Omental fat pad (tissue), 3 donors: ENCODE measurements at regions not wholly inside any gene's neighbourhood (a gene's known extent, or its start where the extent isn't known, plus 50 kb on each side); places are given as distances from the start of the nearest gene placed in this dataset.

ENCODE experiments used
- ATAC-seq: fragments of 150-250 bp; one replicate; pipeline ENCODE4 v1.9.1; 2016; ENCODE audit warnings: mild to moderate bottlenecking, moderate library complexity; ENCODE audit not compliant: low FRiP score
- DNase-seq: peaks from one replicate; pipeline ENCODE4 v3.0.0-alpha.2; 2019; ENCODE audit warnings: low spot score
- CTCF ChIP-seq, 3 donors: fragments of 450-650 bp; IDR thresholded peaks; one replicate each; pipeline ENCODE4 v1.5.1; 2016 to 2017; ENCODE audit warnings: antibody characterized with exemption in 3 of 3, mild to moderate bottlenecking in 3 of 3, moderate library complexity in 2 of 3

- DNase-seq (no peak), ATAC-seq (no peak)
- no peak for TF ChIP-seq CTCF (IDR thresholded peaks at IDR 0.05)
These were observed 638.1 kb downstream of the EFNA5 start for GRCh38 chr5:107032629-107033028.

GRCh38 chr5:107028938-107029337, 641.8 kb downstream of the EFNA5 start:
- DNase-seq = no peak
- no peak for ATAC-seq
- no peak for TF ChIP-seq CTCF (IDR thresholded peaks at IDR 0.05)

- DNase-seq (no peak), ATAC-seq (no peak)
- TF ChIP-seq CTCF (IDR thresholded peaks at IDR 0.05) = no peak
These were observed 644.8 kb downstream of the EFNA5 start for GRCh38 chr5:107025712-107026497.

- DNase-seq (no peak), ATAC-seq (no peak)
- no peak for TF ChIP-seq CTCF (IDR thresholded peaks at IDR 0.05)
These were observed 647.0 kb downstream of the EFNA5 start for GRCh38 chr5:107023732-107024131.

GRCh38 chr5:107021575-107021974, 649.2 kb downstream of the EFNA5 start:
- no peak for ATAC-seq
- TF ChIP-seq CTCF (IDR thresholded peaks at IDR 0.05) = no peak
- DNase-seq = no peak

GRCh38 chr5:107020626-107021025, 650.1 kb downstream of the EFNA5 start:
- DNase-seq (no peak), ATAC-seq (no peak)
- TF ChIP-seq CTCF (IDR thresholded peaks at IDR 0.05) = no peak

- no peak for ATAC-seq
- no peak for TF ChIP-seq CTCF (IDR thresholded peaks at IDR 0.05)
- no peak for DNase-seq
These were observed 653.1 kb downstream of the EFNA5 start for GRCh38 chr5:107017616-107018015.
